NCI-H2171 (cell line): ENCODE measurements at regions not wholly inside any gene's neighbourhood (a gene's known extent, or its start where the extent isn't known, plus 50 kb on each side); places are given as distances from the start of the nearest gene placed in this dataset.
"Not testable (repeated sequence)": the region's sequence is repeated elsewhere in the genome, so short reads cannot be mapped to it uniquely, and the experiment has no call there.

Source experiments
- DNase-seq: peaks from one replicate; lab custom pipeline; 2025; lab: John Stamatoyannopoulos, UW

DNA sequence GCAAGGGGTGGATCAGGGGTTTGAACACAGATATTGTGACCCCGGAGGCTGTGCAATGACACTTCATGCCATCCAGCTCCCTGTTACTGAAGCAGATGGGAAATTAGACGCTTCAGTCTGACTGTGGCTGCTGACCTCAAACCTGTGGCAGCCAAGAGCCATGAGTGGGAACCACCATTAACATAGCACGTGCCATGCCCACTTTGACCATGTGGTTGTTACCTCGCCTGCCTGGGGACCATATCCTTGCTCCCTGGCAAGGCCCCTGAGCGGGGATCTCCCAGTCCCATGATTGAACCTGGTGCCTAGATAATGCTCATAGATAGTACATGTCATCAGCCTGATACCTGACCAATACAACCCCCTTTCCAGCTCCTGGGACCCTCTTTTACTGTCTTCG lies 68.9 kb downstream of the CYP26B1 start:
- DNase-seq, result no peak

DNA sequence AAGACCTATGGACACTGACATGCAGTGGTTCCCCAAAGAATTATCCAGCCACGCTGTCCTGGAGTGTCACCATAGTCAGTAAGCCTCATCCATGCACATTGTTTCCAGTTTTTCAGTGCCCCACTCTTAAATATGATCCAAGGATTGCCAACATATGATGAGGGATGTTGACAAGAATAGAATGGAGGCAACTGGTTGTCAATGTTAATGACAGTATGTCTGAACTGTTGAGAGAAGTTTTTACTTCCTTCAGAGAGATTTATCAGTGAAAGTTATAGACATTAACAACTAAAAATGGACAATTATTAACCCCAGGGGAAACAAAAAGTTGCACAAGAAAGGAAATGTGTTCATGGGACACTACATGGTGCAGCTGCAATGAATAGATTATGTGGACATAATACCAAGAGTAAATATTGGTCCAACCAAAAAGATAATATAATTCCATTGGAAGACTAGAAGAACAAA lies 69.9 kb downstream of the CYP26B1 start:
- no peak for DNase-seq

DNA sequence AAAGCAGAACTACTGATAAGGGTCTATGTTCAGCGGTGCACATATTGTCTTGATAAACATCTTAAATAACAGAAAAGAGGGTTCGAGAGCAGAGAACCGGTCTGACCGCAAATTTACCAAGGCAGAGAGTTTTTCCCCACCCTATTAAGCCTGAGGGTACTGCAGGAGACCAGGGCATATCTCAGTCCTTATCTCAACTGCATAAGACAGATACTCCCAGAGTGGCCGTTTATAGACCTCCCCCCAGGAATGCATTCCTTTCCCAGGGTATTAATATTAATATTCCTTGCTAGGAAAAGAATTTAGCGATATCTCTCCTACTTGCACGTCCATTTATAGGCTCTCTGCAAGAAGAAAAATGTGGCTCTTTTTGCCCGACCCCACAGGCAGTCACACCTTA lies 74.3 kb downstream of the CYP26B1 start:
- DNase-seq, result not testable (repeated sequence)

DNA sequence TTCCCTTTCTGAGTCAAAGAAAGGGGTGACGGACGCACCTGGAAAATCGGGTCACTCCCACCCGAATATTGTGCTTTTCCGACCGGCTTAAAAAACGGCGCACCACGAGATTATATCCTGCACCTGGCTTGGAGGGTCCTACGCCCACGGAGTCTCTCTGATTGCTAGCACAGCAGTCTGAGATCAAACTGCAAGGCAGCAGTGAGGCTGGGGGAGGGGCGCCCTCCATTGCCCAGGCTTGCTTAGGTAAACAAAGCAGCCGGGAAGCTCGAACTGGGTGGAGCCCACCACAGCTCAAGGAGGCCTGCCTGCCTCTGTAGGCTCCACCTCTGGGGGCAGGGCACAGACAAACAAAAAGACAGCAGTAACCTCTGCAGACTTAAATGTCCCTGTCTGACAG lies 83.5 kb downstream of the CYP26B1 start:
- DNase-seq, result not testable (repeated sequence)

DNA sequence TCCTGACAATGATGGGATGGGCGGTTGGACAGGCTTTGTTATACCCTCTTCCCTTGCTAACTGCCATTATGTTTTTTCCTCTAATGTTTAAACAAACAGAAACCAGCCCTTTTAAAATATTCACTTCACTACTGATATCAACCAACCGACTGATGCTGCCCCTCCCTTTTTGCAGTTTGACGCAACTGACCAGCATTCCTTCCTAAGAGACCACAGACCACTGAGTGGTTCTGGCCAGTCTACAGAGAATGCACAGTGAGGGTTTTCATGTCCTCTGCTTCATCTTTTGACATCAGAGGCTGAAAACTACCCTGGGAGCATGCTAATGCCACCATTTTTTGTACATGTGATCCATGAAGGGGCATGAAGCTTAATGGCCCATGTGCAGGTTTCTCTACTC lies 85.3 kb downstream of the CYP26B1 start:
- DNase-seq, result no peak

DNA sequence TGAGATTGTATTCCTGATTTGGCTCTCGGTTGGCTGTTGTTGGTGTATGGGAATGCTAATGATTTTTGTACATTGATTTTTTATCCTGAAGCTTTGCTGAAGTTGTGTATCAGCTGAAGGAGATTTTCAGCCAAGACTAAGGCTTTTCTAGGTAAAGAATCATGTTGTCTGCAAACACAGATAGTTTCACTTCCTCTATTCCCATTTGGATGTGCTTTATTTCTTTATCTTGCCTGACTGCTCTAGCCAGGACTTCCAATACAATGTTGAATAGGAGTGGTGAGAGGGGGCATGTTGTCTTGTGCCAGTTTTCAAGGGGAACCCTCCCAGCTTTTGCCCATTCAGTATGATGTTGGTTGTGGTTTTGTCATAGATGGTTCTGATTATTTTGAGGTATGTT lies 90.4 kb downstream of the CYP26B1 start:
- DNase-seq, result no peak

DNA sequence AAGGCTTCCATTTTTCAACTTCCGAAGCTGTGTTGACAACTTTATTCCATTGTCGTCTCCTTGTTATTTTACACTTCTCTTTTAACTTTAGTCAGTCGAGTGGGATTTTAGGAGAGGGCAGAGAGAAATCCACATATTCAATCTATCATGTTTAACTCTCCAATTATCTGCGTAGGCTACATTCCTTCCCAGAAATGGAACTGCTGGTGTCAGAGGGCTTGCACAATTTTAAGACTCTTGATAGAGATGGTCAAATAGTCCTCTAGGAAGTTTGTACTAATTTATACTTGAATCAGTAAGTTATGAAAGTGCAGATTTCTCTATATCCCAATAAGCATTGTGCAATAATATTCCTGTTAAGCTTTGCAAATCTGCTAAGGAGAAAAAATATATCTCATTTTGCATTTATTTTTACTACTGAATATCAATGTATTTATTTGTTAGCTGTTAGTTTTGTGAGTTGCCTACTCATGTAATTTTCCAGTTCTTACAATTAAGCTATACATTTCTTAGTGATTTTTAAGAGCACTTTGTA lies 95.6 kb downstream of the CYP26B1 start:
- no peak for DNase-seq

DNA sequence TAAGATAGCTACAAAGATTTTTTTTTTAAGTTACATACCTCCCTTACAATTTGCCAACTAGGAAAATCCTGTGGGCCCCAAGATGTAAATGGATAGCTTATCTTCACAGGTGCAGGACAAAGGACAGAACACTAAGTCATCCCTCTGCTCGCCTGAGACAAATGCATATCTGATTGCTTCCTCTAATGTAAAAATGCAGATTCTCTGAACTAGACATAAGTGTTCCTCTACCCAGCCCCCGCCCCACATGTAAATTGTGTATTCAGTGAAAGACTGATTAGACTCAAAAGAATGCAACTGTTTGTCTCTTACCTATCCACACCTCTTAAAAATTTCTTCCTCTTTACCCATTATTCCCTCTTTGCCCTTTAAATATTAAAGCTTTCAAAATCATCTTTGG lies 96.5 kb downstream of the CYP26B1 start:
- no peak for DNase-seq

DNA sequence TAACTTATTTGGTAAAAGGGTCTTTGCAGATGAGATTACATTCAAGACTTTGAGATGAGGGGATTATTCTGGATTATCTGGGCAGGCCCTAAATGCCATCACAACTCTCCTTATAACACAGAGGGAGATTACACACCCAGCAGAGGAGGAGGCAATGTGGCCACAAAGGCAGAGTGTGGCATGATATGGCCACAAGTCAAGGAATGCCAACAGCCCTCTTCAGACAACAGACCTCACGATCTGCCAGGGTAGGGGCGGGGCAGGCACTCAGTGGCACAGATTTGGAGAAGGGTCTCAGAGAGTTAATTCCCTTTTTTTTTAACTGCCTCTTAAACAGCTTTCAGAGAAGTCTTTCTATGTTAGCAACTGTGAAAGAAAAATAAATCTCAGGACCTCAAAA lies 96.9 kb downstream of the CYP26B1 start:
- DNase-seq, result no peak

DNA sequence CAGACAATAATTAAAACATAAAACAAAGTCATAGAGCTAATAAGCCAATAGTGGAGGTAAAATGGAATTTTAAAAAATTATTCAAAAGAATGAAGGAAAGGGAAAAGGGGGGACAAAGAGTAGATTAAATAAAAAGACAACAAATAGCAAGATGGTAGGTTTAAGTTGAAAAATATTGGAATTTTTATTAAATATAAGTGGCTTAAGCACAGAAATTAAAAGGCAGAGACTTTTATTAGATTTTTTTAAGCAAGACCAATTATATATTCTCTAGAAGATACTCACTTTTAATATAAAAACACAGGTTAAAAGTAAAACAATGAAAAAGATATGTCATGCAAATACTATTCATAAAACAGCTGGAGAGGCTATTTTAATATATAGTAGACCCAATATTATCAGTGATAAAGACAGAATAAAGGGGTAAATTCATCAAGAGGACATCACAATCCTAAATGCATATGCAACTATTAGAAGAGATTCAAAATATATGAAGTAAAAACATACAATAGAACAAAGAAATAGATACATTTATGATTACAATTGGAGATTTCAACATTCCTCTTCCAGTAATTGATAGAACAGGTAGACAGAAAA lies 98.7 kb downstream of the CYP26B1 start:
- DNase-seq, result no peak

DNA sequence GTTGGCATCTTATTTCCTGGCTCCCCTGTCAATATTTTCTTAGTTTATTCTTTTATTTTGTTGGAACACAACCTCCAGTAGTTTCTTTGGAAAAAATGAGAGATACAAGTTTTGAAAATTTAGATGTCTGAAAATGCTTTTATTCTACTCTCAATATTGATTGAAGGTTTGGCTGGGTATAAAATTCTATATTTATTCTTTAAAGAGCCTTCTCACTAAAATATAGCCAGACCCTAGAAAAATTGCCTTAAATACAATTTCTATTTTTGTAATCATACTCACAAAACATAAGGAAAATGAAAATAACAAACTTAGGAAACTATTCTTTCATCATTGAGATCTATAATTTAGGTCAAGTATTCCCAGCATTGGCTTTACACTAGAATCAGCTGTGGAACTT lies 103.7 kb downstream of the CYP26B1 start:
- DNase-seq, result no peak

DNA sequence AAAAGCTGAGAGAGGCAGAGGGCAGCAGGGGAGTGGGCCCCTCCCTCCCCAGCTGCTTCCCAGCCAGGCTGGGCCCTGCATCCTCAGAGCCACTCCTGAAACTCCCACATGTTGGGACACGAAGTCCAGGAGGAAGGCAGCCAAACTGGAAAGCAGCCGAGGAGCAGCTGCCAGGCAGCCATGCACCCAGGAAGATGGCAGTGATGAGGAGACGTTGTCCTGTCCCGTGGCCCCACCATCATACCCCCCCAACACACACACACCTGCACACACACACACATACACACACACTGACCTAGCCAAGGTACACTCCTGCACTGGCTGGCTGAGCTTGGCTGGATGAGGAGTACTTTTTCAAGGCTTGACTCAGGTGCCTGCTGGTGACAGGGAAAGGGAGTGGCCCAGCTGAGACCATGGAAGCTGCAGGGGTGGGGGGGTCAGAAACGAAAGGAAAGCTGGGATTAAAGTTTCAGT lies 106.0 kb downstream of the CYP26B1 start:
- DNase-seq, result peak; percentile 38

DNA sequence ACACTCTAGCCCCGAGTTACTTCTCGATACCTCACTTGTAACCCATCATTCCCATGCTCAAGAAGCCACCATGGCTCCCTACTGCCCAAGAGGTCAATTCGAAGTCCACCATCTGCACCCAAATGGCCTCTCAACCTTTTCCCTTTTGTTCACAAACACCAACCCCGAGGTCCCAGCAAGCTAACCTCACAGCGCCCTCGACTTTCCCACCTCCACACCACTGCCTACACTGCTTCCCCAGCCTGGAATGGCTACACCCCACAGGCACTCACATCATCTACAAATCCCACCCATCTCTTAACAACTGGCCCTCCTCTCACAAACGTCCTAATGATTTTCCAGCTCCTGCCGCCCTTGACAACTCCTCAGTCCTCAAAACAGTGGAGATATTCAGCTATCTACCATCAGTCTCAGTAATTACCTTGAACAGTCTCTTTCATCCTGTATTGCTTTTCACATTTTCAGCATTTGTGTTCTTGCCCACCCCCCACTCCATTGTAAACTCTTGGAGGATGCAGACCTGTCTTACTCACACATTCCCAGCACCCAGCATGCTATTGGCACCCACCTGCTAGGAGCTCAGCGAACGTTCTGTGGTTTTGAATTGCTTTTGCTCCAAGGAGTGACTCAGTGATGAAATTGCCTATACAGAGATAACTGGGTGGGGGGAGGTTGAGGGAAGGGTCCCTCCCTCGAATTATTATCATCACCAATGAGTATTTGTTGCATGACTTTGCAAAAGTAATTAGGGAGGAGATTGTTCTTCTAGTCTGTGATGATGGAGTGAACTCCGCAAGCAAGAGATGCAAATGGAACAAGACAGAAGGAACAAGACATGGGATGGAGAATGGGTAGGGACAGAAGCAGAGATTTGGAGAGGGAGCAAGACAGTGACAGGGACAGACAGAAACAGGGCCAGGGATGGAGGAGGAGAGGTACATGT lies 106.8 kb downstream of the CYP26B1 start:
- no peak for DNase-seq

DNA sequence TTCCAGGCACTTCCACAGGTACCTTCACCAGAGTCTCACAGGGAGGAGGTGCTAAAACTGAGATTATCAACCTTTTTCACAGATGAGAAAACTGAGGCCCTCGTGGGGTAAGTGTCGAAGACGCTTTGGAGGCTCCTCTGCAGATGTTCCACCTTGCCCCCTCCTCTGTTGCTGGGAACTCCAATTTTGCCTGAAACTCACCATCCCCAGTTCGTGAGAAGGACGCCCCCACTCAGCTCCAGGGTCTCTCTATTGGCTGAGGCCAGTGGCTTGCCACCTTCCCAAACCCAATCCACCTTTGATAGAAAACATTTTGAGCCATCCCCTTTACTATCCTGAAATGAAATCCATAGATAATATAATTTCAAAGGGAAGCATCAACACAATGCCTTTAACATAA lies 109.1 kb downstream of the CYP26B1 start:
- no peak for DNase-seq

DNA sequence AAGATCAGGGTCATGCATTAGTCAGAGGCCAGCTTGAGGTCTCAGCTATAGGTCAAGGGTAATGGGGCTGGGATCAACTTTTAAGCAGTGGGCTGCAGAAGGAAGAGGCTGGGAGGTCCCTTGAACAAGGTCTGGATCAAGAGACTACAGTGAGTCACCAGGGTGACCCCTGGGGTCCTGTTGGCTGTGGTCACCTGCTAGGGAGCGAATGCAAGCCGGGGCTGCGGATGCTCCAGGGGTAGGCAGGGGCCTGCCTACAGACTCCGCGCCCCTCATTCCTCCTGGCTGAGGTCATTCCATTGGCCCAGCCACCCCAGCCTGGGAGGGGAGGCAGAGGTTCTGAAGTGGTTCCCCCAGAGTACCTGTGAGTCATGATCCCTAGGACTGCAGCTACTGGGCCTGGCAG lies 110.4 kb downstream of the CYP26B1 start:
- no peak for DNase-seq

DNA sequence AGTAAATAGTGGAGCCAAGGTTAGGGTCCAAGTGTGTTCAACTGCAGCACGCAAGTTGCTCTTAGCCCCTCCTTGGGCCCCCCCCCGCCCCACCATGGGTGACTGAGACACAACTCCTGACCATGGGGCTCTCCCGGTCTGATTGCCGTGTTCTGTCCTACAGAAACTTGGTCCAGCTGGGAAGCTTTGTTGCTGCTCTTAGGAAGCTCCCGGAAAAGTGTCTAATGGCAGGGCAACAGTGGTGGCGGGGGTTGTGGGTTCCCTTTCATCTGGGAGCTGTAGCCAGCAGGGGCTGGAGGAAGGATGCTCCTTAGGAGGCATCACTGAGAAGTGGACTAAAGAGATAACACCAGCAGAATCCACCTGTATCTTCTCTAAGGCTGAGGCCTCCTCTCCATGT lies 111.1 kb downstream of the CYP26B1 start:
- DNase-seq, result no peak

DNA sequence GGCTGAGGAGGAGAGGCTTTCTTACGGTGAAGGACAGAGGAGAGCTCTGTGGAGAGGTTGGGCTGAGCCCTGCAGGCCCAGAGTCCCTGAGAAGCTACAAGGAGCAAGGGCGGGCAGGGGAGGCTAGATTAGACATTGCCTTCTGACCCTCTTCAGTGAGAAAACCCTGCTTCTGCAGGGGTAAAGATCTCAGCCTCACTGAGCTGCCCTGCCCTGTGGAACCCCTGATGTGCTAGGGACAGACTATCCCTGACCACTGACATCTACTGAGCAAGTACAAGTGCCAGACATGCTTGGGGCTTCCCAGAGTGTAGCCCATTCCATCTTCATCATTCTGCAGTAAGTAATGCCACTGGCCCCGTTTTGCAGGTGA lies 111.5 kb downstream of the CYP26B1 start:
- no peak for DNase-seq

DNA sequence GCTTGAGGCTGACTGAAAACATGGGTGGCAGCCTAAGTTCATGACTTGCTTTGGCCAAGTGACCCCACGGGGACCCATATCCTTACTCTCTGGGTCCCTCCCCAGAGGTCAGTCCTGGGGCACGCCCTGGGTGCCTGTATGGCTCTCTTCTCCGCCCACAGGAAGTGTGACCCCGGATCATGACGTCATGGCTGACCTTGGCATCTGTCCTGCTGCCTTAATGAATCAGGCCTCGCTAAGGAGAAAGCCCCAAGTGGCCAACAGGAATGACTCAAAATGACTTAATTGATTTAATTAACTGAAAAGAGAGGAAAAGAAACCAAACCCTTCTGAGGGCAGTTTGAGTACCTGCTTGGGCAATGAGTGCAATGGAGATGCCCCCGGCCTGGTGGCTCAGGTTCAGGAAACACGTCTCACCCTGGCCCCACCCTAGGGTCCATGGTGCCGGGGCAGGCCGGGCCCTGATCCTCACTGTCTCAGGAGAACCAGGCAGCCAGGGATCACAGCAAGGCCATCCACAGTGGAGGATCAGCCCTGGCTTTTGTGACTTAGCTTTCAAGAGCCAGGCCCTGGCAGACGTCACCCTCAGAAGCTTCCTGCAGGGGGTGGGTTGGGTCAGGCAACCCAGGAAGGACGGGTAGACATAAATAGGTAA lies 112.0 kb downstream of the CYP26B1 start:
- no peak for DNase-seq

DNA sequence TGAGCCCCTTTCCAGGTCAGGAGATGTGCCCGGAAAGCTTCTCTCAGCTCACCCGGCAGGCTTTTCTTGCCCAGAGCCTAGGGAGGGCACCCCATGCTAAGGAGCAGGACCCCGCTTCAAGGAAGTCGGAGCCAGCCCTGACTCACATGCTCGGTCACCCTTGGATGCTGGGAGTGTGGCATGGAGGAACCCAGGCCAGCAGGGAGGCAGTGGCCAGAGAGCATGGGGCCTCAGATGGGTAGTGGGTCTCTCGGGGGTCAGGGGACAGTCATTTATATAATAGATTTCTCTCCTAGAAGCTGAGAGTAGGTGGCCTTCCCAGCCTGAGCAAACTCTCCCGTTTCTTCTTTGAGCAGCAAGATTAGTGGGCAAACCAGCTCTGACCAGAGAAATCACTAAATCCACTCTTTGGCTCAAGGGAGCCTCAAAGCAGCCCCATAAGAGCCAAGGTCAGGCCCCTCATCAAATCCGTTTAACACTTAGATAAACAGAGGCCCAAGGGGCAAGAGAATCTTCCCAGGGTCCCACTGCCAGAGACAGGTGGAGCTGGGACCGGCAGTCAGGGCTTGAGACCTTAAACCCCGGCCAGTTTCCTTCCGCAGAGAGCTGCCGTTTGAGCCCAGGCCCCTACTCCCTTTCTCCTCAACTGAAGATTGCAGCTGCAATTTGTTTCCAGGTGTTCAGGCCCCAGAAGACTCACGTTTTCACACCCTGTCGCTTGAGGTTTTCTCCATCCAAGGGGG lies 113.1 kb downstream of the CYP26B1 start:
- DNase-seq, result no peak

DNA sequence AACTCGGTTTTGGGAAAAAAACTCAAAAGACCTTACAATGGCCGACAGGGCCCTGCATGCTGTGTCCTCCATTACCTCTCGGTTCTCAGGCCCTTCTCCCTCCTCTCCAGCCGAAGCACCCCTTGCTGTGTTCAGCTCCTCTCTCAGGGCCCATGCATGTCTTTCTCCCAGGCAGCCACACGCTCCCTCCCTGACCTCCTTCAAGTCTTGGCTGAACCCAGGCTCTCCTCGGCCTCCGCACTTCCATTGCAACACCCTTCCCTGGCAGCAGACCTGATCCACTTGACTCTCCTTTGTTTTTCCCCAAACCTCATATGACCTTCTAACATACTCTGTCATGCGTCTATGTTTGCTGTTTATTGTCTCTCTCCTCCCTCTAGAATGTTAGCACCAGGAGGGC lies 114.0 kb downstream of the CYP26B1 start:
- DNase-seq, result no peak

DNA sequence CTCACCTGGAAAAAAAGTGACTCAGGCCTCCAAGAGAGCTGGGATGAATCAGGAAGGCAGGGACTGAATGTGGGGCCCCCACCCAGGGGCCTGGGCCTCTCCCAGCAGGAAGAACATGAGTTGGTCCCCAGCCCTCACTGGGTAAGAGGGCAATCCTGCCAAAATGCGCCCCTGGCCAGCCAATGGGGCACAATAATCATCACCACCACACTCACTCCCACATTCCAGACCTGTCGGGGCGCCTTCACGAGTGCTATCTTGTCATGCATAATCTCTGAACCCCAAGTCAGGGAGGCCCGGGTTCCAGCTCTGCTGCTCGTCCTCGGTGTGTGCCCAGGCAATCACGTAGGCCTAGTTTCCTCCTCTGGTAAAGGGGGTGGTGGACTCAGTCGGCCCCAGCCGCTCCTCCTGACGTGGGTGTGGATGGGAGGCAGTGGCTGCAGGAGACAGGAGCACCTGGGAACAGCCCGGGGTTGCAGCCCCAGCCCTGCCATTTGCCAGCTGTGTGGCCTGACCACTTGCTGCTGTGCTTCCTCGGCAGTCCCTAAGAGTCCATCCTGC lies 115.1 kb downstream of the CYP26B1 start:
- no peak for DNase-seq
